B cell (primary cell): ENCODE measurements at regions not wholly inside any gene's neighbourhood (a gene's known extent, or its start where the extent isn't known, plus 50 kb on each side); places are given as distances from the start of the nearest gene placed in this dataset.

Experiments
- CTCF ChIP-seq: fragments of 200-600 bp; IDR thresholded peaks from one replicate; pipeline ENCODE4 v1.8.0; 2022; ENCODE audit warnings: antibody characterized with exemption, mild to moderate bottlenecking
- EZH2 ChIP-seq: IDR thresholded peaks from 2 replicates; pipeline ENCODE4 v1.6.1; 2012; ENCODE audit warnings: borderline replicate concordance, low read depth, mild to moderate bottlenecking, moderate library complexity, low read length; ENCODE audit not compliant: insufficient read depth, poor library complexity, severe bottlenecking

- no peak for TF ChIP-seq EZH2
- no peak for TF ChIP-seq CTCF
Observed at GRCh38 chr1:121522061-121522759, 337.4 kb downstream of the SRGAP2C start.
